Activated T-helper 9 cell treated with anti-CD3 and anti-CD28 coated beads, Interleukin-2, amount 50 U/mL, for 16 hours (primary cell): ENCODE measurements at regions not wholly inside any gene's neighbourhood (a gene's known extent, or its start where the extent isn't known, plus 50 kb on each side); places are given as distances from the start of the nearest gene placed in this dataset.
A peak's percentile ranks its signal among the peaks of the same experiment; 100 is the strongest.

Experiments
- DNase-seq: peaks from one replicate; pipeline ENCODE4 v3.0.0-alpha.2; 2020; ENCODE audit warnings: low read depth

DNA sequence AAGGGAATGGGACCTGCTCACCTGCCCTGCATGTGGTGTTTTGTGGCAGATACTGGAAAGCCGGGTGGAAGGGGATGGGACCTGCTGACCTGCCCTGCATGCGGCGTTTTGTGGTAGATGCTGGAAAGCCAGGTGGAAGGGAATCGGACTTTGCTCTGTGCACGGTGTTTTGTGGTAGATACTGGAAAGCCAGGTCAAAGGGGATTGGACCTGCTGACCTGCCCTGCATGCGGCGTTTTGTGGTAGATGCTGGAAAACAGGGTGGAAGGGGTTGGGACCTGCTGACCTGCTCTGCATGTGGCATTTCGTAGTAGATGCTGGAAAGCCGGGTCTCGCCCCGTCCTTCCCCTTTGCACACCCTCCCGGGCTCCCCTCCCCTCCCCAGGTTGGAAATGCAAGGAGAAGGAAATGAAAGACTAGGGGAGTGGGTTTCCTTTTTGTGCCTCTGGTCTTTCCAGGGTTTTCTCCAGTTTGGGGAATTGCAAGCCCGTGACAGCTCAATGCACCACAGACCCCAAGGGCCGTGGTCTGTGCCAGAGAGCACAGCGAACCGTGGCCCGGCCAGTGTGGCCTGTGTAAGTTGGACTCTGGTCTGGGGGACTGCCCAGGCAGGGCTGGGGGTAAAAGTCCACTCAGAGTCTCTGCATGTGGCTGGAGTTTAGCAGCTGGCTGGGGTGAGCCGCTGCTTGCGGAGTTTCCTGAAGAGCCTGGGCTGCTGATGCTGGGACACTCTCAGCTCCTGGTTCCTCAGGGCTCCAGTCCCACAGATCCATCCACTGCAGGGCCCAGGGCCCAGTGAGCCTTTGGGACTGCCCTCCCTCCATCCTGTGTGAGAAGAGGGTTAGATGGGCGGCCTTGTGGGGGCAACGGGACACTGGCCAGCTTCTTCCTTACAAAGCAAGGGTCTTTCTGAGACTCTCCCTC, 105.5 kb downstream of the CRYAA start:
- no peak for DNase-seq

DNA sequence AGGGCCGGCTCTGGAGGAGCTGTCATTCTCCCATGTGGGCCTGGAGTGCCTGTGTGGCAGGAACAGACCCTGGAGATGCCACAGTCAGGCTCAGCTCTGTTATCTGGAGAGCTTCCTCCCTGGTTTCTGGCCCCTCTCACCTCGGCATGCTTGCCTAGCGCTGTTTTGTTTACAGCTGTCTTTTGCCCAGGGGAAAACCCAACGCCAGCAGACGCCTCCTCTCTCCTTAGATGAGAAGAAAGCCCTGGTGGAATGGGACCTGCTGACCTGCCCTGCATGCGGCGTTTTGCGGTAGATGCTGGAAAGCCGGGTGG, 104.9 kb downstream of the CRYAA start:
- DNase-seq, result no peak

DNA sequence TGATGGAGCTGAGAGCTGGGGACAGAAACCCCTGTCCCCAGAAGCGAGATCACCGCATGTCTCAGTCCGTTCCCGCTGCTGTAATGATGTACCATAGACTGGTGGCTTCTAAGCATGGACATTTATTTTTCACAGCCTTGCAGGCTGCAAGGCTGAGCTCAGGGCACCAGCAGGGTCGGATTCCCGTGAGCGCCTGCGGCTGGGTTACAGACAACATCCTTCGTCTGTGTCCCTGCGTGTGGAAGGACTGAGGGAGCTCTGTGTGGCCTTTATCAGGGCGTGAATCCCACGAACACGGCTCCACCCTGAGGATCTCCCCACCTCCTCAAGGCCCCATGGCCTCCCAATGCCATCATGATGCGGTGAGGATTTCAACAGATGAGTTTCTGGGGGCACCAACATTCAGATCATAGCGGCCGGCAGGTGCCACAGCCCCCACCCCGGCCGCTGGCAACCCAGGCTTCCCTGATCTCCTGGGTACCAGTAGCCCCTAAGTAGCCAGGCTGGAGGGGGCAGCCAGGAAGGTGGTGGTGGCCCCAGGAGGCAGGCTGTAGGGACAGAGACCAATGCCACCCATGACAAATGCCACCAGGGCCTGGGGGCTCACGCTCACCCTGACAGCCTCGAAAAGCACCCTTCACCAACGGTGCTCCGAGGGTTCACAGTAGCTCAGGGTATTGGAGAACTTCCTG, 104.4 kb downstream of the CRYAA start:
- DNase-seq, result no peak

DNA sequence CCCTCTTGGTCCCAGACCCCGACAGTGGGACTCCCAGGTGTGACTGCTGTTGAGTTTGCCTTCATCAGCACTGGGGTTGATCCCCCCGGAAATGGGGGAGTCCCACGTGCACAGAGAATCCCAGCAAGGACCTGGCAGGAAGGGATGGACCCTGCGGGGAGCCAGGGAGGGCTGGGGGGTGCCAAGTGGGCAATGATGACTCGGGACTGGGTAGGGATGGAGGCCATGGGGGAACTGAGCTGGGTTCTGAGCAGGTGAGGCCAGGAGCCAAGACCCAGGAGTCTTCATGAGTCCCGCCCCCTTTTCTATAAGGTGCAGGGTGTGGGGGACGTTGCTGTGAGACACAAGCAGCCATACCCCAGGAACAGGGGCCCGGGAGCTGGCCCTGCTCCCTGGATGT, 103.8 kb downstream of the CRYAA start:
- DNase-seq, result no peak

DNA sequence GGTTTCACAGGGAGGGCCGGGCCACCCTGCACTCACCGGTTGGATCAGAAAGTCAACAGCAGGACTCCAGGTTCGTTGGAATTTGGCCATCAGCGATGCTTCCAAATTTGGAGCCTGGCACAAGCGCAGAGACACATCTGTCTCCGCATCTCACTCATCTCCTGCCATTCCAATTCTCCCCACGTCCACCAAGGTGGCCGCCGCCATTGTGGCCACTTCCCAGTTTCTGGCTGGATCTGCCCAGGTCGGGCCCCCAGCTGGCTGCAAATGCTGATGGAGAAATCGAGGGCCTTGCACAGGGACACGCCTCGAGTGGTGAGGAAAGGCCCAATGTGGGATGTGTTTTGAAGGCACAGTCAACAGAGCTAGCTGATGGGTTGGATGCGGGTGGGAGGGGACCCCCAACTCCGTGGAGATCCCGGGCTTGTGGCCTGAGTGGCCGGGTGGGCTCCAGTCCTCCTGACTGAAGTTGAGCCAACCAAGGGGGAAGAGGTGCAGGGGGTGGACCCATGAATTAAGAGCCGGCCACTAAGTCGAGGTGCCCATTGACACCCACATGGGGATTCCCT, 102.7 kb downstream of the CRYAA start:
- no peak for DNase-seq

DNA sequence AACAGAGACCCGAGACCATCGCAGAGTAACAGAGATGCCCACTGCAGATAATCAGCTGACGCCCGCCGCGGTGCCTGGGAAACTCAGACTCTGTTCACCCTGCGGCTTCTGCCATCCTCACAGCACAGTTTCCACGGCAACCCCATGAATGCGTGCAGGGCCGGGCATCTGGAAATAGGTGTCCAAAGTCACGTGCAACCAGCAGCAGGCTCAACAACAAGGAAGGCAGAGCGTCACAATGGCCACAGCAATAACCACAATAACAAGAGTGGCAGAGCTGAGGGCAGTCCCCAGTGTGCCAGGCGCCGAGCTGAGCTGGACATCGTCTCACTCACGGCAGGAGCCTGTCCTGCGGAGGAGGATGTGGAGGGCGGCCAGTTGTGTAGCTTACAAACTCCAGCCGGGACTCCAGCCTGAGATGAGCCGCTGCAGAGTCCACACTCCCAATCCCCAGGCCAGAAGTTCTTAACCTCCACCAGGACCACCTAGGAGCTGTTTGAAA, 102.0 kb downstream of the CRYAA start:
- no peak for DNase-seq

DNA sequence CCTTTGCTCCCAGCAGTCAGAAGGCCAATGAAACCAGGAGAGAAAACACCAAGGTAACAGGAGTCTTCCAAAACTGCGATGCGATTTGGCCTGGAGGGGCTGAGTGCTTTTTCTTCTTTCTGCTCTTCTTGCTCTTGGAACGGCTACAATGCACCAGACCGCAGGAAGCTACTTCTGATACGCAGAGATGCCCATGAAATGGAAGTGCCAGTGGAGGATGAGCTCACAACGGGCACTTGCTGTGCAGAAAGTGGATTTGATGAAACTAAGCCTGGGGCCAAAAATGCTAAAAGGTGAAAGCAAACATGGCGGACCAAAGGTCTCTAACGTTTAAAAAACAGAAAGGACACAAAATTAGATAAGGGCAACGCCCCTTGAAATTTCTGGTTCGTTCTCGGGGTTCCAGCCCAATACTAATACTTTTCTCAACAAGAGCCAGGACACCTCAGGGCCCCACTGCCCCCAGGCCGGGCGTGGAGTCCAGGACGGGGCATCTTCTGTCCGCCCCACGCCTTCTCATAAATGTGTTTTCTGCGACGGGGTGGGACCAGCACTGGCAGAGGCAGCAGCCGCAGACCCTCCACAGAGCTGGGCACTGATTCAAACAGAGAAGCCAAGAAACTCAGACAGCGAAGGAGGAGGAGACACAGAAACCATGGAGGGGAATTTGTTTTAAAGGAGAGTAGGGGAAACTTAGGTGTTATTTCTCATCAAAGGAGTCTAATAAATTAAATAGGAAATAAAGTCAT, 101.3 kb downstream of the CRYAA start:
- no peak for DNase-seq

DNA sequence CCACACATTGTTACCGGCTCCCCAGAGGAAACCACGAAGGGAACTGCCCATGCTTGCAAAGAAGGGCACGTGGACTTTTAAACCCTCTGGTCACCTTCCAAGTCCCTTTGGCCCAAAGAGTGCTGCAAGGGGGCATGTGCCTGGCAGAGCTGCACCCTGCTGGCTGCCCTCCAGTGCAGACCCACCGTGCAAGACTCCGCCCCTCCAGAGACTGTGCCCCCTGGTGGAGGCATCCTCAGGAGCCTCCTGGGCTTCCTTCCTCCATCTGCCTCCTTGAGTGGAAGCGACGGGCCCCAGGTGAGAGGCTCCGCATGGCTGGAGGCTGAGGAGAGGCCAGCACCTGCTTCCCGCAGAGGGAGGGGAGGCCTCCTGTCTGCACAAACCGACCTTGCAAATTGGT, 100.6 kb downstream of the CRYAA start:
- DNase-seq, result peak; percentile 19

DNA sequence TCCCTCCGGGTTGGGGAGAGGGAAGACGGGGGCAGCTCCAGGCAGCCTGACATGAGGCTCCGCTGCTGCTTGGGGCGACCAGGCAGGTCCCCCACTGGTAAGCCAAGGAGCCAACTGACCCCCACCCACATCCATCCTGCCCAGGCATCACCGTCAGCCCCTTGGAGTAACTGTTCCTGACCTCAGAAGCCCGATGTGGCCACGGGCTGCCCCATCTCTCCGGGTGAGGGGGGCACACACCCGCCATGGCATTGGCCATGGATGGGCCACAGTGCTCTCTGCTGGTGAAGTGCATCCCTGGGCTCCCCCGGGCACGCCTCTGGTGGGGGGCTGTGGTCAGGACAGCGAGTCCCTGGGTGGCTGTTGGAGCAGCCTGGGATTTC, 100.0 kb downstream of the CRYAA start:
- no peak for DNase-seq

DNA sequence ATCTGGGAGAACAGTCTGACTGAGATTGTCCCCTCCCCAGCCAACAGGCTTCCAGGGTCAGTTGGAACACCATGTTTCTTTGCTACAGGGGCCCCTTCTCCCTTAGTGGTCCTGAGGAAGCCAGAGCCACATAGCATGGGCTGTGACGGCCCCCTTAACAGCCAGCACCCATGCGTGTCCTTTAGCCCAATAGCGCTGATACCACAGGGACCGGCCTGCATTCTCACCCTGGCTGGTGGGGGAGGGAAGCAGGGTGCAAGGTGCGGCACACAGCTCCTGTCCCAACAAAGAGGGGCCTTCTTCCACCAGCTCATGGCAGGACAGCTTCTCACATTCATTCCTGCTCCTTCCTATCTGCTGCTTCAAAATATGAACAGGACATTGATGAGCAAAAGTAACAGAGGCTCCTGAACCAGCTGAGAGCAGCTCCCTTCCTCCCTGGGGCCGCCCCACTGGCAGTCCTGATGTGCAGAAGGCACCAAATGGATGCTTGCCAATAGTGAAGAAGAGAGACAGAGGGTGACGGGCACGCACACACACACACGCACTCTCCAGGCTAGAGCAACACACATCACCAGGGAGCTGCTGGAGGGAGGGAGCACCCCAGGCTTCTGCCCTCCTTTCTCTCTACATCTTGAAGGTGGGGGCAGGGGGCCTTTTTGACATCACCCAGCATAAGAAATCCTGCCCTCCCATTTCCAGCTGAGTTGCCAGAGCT, 99.4 kb downstream of the CRYAA start:
- no peak for DNase-seq

DNA sequence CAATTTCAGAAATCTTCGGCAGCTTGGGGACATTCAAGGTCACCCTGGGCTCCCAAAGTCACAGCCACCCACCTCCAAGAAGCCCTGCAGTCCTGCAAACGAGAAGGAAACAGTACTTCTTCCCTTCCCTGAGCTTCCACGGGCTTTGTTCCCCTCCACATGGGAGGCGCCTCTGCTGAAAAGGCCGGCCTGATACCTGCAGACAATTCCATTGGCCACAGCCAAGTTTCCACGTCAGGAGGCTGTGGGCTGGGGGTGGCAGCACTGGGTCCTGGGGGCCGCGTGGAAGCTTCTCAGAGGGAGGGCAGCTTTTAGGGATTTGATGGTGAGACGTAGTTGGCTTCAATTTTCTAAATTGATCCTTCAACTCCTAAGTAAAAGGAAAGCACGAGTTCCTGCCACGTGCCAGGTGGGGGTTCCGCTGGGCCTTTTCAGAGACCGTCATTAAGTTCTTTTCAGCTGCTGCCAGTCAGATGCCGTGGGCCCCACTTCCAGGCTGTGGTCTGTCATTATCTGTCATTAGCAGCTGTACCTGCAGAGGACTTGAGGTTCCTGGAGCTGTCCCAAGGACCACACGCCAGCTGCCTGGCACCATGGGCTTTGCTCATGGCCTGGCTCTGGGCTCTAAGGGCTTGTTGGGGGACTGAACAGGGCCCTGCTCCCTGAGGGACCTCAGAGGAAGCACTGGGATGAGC, 98.7 kb downstream of the CRYAA start:
- DNase-seq, result no peak

DNA sequence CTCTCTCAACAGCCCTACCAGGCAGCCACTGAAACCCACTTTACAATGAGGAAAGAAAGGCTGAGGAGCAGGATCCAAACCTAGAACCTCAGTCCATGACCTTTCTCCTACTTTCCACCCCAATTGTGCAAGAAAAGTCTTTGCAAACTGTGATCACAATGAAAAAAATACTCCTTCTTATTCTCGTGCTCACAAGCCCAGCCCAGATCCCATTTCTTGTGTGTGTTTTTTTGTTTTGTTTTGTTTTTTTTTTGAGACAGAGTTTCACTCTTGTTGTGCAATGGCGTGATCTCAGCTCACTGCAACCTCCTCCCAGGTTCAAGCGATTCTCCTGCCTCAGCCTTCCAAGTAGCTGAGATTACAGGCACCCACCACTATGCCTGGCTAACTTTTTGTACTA, 97.7 kb downstream of the CRYAA start:
- no peak for DNase-seq

DNA sequence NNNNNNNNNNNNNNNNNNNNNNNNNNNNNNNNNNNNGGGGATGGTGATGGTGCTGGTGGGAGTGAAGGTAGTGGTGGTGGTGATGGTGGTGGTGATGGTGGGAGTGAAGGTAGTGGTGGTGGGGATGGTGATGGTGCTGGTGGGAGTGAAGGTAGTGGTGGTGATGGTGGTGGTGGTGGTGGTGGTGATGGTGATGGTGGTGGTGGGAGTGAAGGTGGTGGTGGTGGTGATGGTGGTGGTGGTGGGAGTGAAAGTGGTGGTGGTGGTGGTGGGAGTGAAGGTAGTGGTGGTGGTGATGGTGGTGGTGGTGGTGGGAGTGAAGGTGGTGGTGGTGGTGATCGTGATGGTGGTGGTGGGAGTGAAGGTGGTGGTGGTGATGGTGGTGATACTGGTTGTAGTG, 93.6 kb downstream of the CRYAA start:
- no peak for DNase-seq
